Adipocyte (in vitro differentiated cells): ENCODE measurements at regions not wholly inside any gene's neighbourhood (a gene's known extent, or its start where the extent isn't known, plus 50 kb on each side); places are given as distances from the start of the nearest gene placed in this dataset.

Experiments used
- DNase-seq: peaks from one replicate; pipeline ENCODE4 v3.0.0-alpha.2; 2015; ENCODE audit warnings: low read depth
- H3K27me3 ChIP-seq: replicated peaks from 2 replicates; pipeline ENCODE4 v1.7.0; 2013; ENCODE audit warnings: mild to moderate bottlenecking, low read length, moderate library complexity; ENCODE audit not compliant: control insufficient read depth, insufficient read depth
- H3K36me3 ChIP-seq: 2 replicates; pipeline ENCODE4 v1.7.0; 2013; ENCODE audit warnings: low read length, mild to moderate bottlenecking, moderate library complexity; ENCODE audit not compliant: control insufficient read depth, insufficient read depth, severe bottlenecking
- H3K4me1 ChIP-seq: 2 replicates; pipeline ENCODE4 v1.7.0; 2013; ENCODE audit warnings: mild to moderate bottlenecking, low read length, moderate library complexity; ENCODE audit not compliant: control insufficient read depth, insufficient read depth
- H3K4me3 ChIP-seq: 2 replicates; pipeline ENCODE4 v1.7.0; 2013; ENCODE audit warnings: mild to moderate bottlenecking, low read length, moderate library complexity
- H3K9ac ChIP-seq: 2 replicates; pipeline ENCODE4 v1.7.0; 2013; ENCODE audit warnings: mild to moderate bottlenecking, low read length, moderate library complexity
- H3K9me3 ChIP-seq: 2 replicates; pipeline ENCODE4 v1.7.0; 2013; ENCODE audit warnings: mild to moderate bottlenecking, low read length, moderate library complexity; ENCODE audit not compliant: control insufficient read depth

- DNase-seq = no peak
- H3K4me3 ChIP-seq = no peak overlapping the region
- H3K9me3 ChIP-seq = no peaks in the 10 kb centered on the region
- H3K9ac ChIP-seq = no peak overlapping the region
- H3K27me3 ChIP-seq = no peaks in the 10 kb centered on the region
- H3K36me3 ChIP-seq = no peaks in the 10 kb centered on the region
- H3K4me1 ChIP-seq = no peaks in the 10 kb centered on the region
Observed at GRCh38 chr5:3361811-3362605, 233.6 kb upstream of the IRX1 start.

GRCh38 chr5:3359642-3360041 is 236.0 kb upstream of the IRX1 start:
- Histone ChIP-seq H3K27me3 (no peaks in the 10 kb centered on the region), H3K9me3 (no peaks in the 10 kb centered on the region), H3K9ac (no peak overlapping the region), H3K4me3 (no peak overlapping the region), H3K36me3 (no peaks in the 10 kb centered on the region), H3K4me1 (no peaks in the 10 kb centered on the region)
- DNase-seq = no peak

GRCh38 chr5:3357291-3357690 is 238.3 kb upstream of the IRX1 start:
- H3K4me3 ChIP-seq = no peak overlapping the region
- no peak for DNase-seq
- H3K4me1 ChIP-seq = no peaks in the 10 kb centered on the region
- H3K36me3 ChIP-seq = no peaks in the 10 kb centered on the region
- no peak overlapping the region for H3K9ac ChIP-seq
- peaks cover 10% of the 10 kb centered on the region for H3K27me3 ChIP-seq
- no peaks in the 10 kb centered on the region for H3K9me3 ChIP-seq

GRCh38 chr5:3356016-3356415 is 239.6 kb upstream of the IRX1 start:
- Histone ChIP-seq H3K4me1 (no peaks in the 10 kb centered on the region), H3K36me3 (no peaks in the 10 kb centered on the region), H3K27me3 (peaks cover 10% of the 10 kb centered on the region), H3K9ac (no peak overlapping the region), H3K9me3 (no peaks in the 10 kb centered on the region), H3K4me3 (no peak overlapping the region)
- no peak for DNase-seq

- no peak overlapping the region for H3K4me3 ChIP-seq
- no peaks in the 10 kb centered on the region for H3K4me1 ChIP-seq
- H3K36me3 ChIP-seq = no peaks in the 10 kb centered on the region
- no peak overlapping the region for H3K9ac ChIP-seq
- peaks cover 10% of the 10 kb centered on the region for H3K27me3 ChIP-seq
- no peaks in the 10 kb centered on the region for H3K9me3 ChIP-seq
- no peak for DNase-seq
Observed at GRCh38 chr5:3355126-3355525, 240.5 kb upstream of the IRX1 start.

- DNase-seq = no peak
- Histone ChIP-seq H3K4me3 (no peak overlapping the region), H3K36me3 (no peaks in the 10 kb centered on the region), H3K9me3 (no peaks in the 10 kb centered on the region), H3K27me3 (peaks cover 10% of the 10 kb centered on the region), H3K9ac (no peak overlapping the region), H3K4me1 (no peaks in the 10 kb centered on the region)
Observed at GRCh38 chr5:3354606-3355005, 241.0 kb upstream of the IRX1 start.

GRCh38 chr5:3353561-3353960 is 242.1 kb upstream of the IRX1 start:
- Histone ChIP-seq H3K4me1 (no peaks in the 10 kb centered on the region), H3K4me3 (no peak overlapping the region), H3K27me3 (peaks cover 10% of the 10 kb centered on the region), H3K9me3 (no peaks in the 10 kb centered on the region), H3K9ac (no peak overlapping the region), H3K36me3 (no peaks in the 10 kb centered on the region)
- no peak for DNase-seq

GRCh38 chr5:3352711-3353110 is 242.9 kb upstream of the IRX1 start:
- Histone ChIP-seq H3K4me3 (no peak overlapping the region), H3K9me3 (no peaks in the 10 kb centered on the region), H3K36me3 (no peaks in the 10 kb centered on the region), H3K4me1 (no peaks in the 10 kb centered on the region), H3K9ac (no peak overlapping the region), H3K27me3 (peaks cover 10% of the 10 kb centered on the region)
- DNase-seq = no peak

GRCh38 chr5:3351581-3352442 is 243.8 kb upstream of the IRX1 start:
- Histone ChIP-seq H3K9me3 (no peaks in the 10 kb centered on the region), H3K36me3 (no peaks in the 10 kb centered on the region), H3K4me1 (no peaks in the 10 kb centered on the region), H3K27me3 (peaks cover 10% of the 10 kb centered on the region), H3K9ac (no peak overlapping the region), H3K4me3 (no peak overlapping the region)
- no peak for DNase-seq

- Histone ChIP-seq H3K4me1 (no peaks in the 10 kb centered on the region), H3K36me3 (no peaks in the 10 kb centered on the region), H3K9ac (no peak overlapping the region), H3K9me3 (no peaks in the 10 kb centered on the region), H3K27me3 (peaks cover 10% of the 10 kb centered on the region), H3K4me3 (no peak overlapping the region)
- no peak for DNase-seq
Observed at GRCh38 chr5:3350781-3351180, 244.9 kb upstream of the IRX1 start.

- H3K27me3 ChIP-seq = peaks cover 10% of the 10 kb centered on the region
- no peaks in the 10 kb centered on the region for H3K9me3 ChIP-seq
- no peak overlapping the region for H3K9ac ChIP-seq
- no peaks in the 10 kb centered on the region for H3K36me3 ChIP-seq
- no peak overlapping the region for H3K4me3 ChIP-seq
- H3K4me1 ChIP-seq = no peaks in the 10 kb centered on the region
- no peak for DNase-seq
Observed at GRCh38 chr5:3349704-3350565, 245.7 kb upstream of the IRX1 start.
